OCI-LY1 (cell line): ENCODE measurements at regions not wholly inside any gene's neighbourhood (a gene's known extent, or its start where the extent isn't known, plus 50 kb on each side); places are given as distances from the start of the nearest gene placed in this dataset.

ENCODE experiments used
- CTCF ChIP-seq: fragments of 200-600 bp; sonication (generic), shearing (Covaris generic); IDR thresholded peaks from 2 replicates; pipeline ENCODE4 v1.5.1; 2017; ENCODE audit warnings: mild to moderate bottlenecking, antibody characterized with exemption, low read length, moderate library complexity, mixed read lengths
- EZH2 ChIP-seq: fragments of 200-600 bp; sonication (generic), shearing (Covaris generic); IDR thresholded peaks from 2 replicates; pipeline ENCODE4 v1.8.0; 2017; ENCODE audit warnings: borderline replicate concordance, mixed run types, mild to moderate bottlenecking, antibody characterized with exemption, low read length, moderate library complexity, mixed read lengths

GRCh38 chr10:58101682-58102081, 166.0 kb downstream of the IPMK start:
- TF ChIP-seq CTCF (no peak), EZH2 (no peak)
